Hindlimb muscle (tissue), 1 donor: ENCODE measurements at regions not wholly inside any gene's neighbourhood (a gene's known extent, or its start where the extent isn't known, plus 50 kb on each side); places are given as distances from the start of the nearest gene placed in this dataset.
"Not testable (repeated sequence)": the region's sequence is repeated elsewhere in the genome, so short reads cannot be mapped to it uniquely, and the experiment has no call there.

ENCODE experiments used
- DNase-seq: peaks from one replicate; pipeline ENCODE4 v3.0.0-alpha.2; 2013

DNA sequence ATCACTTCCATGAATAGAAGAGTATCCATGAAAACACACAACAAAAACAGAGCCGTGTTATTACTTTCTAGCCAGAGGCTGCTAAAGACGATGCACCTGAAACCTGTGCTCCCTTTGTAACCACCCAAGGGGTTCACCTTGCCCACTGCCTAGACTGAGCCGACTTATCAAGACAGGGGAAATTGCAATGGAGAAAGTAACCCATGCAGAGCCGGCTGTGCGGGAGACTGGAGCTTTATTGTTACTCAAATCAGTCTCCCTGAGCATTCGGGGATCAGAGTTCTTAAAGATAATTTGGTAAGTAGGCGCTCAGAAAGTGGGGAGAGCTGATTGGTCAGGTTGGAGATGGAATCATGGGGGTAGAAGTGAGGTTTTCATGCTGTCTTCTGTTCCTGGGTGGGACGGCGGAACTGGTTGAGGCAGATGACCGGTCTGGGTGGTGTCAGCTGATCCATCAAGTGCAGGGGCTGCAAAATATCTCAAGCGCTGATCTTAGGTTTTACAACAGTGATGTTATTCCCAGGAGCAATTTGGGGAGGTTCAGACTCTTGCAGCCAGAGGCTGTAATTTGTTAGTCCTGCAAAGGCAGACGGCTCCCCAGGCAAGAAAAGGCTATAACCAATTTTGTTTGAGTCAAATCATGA, 366.6 kb downstream of the PREX1 start:
- DNase-seq: no peak

DNA sequence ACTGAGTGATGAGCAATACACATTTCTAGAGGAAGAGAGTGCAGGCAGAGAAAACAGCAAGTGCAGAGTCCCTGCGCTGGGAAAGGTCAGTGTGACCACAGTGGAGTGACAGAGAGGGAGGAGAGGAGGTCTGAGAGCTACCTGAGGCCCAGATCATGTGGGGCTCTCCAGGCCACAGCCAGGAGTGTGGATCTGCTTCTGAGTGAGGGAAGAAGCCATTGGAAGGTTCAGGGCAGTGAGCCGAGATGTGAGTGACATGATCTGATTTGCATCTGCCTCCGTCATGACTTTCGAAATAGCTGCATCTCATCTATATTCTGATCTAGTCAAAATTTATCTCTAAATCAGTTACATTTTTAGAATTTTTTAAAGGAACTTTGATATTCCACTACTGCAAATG, 367.1 kb downstream of the PREX1 start:
- no peak for DNase-seq

DNA sequence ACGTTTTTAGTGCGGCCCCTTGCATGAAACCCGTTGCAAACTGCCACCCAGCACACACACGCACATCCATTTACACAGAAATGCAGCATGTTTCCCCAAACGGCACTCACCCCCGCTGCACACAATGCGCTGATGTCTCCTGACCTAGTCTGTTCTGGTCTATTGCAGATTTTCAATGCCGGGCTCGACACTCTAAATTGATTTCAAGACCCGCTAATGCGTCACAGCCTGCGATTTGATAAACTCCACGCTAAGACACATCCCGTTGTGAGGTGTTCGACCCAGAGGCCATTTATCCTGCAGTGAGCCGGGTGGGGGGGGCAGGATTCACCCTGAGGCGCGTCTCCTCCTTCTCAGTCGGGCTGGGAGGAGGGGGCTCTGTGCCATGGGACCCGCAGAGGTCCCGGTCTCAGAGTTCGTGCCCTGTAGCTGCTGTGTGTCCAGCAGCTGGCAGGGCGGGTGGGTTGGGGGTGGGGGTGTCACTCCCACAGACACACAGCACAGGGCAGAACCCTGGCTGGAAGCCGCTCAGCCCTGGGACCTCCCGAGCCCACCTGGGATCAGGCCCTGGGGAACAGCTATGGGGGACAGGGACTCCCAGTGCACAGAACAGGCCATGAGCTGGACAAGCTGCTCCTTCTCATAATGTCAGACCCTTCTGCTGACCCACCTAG, 367.9 kb downstream of the PREX1 start:
- no peak for DNase-seq

DNA sequence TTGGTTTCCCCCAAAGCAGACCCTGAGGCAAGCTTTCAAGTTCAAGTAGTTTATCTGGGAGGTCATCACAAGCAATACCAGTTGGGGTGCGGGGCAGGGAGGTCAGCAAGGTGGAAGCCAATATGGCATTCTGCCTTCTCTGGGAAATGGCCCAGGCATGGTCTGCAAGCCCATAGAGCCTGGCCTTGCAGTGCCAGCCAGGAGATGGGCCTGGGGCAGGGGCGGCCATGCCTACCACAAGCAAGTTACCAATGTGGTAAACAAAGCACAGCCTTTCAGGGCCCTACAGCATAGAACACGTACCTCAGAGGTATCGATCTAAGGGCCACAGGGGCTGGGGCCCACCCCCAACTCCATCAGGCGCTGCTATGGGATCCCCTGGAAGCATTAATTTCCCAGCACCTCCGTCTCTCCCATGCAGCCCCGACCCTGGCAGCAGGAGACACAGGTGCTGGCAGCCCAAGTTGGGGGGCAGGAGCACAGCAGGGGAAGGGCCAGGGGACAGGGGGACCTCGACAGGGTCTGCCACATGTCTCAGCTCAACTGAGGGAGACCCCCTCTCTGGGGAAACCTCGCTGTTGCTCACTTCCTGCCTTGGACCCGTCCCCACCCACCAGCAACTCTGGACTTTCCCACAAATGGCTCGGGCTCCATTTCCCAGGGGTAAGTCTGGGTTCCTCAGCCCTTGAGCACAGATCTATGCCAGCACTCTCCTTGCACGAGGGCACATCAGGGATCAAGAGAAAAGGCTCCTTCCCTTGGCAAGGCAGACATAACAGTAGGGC, 369.0 kb downstream of the PREX1 start:
- no peak for DNase-seq

DNA sequence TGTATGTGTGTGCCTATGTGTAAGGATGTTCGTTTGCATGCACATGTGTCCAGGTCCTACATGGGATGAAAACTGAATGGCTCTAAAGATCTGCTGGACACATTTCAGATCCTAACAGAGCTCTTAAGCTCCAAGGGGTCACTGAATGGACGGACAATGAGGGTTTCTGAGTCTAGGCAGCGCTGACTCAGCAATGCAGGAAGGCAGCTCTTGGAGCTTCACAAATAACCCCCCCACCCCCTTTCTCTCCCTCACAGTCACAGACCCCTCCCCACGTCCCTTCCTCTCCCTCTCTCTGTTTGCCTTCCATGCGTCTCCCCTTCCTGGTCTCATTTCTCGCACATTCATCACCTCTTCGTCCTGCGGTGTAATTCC, 369.8 kb downstream of the PREX1 start:
- DNase-seq: no peak

DNA sequence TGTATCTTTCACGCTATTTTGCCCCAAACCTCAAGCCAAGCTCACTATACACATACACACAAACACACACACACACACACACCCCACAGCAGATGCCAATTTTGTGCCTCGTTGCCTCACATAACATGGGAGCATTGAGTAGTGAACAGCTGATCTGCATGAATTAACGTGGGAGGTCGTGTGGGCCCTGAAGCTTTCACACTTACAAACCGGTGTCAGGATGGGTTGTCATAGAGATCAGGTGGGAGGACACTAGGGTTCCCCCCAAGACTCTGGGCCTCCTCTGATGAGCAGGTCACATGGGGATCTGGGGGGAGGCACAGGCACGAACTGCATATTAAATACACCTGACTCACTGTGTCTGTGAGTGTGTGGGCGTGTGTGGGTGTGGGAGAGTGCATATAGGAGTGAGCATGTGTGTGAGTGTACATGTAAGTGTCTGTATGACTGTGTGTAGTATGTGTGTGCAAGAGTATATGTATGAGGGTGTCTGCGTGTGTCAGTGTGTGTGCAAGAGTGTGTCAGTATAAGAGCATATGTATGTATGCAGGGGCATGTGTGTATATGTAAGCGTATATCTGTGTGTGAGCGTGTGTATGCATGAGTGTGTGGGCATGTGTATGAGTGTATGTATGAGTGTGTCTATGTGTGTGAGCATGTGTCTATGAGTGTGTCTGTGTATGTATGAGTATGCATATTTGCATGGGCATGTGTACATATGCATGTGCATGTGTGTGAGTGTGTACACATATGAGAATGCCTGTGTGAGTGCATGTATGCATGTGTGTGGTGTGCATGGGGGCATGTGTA, 370.4 kb downstream of the PREX1 start:
- no peak for DNase-seq

DNA sequence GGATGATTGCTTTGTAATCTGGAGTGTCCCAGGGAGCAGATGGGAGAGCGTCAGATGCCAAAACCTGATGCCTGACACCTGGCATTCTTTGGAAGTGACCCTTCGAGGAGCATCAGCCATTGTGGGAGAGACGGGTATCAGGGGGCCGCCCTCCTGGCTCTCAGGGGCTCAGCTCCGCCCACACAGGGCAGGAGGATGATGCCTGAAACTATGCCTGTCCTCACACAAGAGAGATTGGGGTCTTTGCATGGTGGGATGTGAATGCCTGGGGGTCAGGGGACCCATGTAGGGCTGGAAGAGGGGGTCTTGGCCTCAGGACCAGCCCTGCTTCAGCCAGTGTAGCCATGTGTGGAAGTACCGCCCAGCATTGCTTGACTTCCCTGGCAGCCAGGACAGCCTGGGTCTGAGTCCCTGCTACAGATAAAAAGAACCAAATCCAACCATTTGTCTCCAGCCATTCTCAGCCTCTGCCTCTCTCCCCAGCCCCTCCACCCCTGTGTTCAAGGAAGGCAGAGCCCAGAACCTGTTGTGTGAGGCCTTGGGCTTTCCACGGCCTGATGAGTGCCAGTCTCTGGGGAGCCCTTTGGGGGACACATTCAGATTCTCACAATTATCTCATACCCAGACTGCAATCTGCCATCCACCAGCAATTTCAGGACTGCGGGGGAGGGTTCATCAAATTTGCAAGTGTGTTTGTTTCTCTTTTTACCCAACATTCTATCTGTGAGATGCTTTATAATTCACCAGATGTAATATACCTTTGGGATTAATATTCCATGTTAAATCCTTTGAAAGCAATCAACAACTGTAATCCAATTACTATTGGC, 371.2 kb downstream of the PREX1 start:
- DNase-seq: no peak

DNA sequence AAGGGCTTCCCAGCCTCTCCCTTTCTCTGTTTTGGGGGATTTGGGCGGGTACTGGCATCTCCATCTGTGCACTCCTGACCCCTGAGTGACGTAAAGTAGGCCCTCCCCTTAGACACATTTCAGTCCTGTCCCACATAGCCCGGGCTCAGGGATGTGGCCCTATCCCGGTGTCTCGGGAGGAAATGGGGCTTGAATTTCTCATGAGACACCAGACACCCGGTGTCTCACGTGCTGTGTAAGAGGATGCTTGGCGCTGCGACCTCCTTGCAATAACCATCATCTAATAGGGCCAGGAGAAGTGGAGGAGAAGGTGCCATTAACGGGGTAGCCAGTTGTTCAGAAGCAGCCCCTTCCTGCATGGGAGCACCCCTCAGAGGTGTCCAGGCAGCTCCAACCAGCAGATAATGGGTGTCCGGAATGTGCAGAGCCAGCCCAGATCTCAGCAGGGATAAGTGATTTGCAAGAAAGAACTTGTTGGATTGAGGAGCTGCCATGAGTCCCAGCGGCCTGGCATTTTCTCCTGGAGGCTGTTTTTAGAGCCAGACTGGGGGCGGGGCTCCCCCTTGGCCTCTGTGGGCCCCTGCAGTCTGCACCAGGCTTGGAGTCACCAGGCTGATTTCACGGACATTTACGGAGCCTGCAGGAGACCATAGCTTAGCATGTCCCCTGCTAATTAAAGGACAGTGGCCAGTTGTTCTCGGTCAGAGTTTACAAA, 372.0 kb downstream of the PREX1 start:
- DNase-seq: no peak

DNA sequence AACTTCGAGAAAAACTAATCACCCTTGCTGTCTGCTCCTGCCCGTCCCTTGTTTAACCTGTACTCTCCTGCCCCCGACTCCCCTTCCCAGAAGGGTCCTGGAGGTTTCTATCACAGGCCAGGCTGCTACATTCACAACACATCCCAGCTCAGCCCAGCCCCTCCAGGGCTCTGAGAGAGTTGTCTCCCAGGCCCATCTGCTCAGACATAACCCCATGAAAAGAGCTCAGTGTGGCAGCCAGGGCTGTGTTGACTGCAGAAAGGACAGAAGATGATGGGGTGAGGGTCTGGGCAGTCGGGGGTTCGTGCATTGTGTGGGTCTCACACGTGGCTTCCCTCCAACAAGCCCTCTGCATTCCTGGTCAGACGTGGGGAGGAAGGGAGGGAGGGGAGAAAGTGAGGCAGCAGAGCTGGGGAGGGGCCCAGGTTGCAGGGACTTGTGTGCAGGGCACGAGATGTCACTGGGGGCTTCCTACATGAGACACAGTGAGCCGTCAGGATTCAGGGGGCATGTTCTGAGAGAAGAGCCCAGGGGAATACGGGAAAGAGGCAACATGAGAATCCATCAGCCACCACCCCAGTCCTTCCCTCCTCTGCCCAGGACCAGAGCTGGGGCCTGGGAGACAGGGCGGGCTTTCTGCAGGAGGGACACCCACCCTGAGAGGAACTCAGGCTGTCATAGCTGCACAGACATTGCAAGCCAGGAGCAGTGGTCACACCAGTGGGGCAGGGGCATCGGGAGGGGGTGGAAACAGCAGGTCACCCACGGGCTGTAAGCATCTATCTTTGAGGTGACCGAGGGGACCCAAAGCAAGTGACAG, 372.9 kb downstream of the PREX1 start:
- no peak for DNase-seq

DNA sequence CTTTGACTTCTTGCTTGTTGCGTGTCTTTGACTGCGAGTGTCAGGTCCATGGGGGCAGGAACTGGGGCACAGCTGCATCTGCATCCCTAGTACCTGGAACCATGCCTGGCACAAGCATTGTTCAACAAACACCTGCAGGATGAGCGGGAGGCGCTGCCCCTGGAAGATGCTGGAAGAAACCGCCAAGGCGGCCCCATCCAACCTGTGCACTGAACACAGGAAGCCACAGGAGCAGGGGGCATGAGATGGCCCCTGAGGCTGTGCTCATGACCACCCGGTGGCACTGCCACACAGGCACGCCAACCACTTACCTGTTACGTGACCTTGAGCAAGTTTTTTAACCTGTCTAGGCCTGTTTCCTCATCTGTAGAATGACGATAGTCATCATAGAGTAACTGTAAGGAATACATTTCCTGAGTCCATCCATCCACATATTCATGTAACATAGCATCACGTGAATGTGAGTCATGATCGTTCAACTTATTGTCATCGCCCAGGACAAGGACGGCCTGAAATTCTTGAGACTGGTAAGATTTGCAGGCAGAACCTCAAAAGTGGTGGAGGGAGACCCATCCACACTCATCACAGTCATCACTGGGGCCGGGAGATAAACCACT, 374.2 kb downstream of the PREX1 start:
- no peak for DNase-seq

DNA sequence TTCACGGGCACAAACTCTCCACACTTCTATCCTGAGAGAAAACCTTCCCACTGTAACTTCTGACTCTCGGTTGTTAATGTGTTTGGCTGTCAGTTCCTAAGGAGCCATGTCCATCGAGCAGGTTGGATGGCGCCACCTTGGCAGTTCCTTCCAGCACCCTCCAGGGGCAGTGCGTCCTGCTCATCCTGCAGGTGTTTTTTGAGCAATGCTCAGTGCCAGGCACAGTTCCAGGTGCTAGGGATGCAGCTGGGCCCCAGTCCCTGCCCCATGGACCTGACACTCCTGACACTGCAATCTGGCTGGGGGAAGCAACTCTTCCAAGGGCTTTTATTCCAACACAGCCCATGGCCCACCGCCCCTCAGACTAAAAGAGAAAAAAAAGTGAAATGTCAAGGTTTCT, 376.4 kb downstream of the PREX1 start:
- no peak for DNase-seq

DNA sequence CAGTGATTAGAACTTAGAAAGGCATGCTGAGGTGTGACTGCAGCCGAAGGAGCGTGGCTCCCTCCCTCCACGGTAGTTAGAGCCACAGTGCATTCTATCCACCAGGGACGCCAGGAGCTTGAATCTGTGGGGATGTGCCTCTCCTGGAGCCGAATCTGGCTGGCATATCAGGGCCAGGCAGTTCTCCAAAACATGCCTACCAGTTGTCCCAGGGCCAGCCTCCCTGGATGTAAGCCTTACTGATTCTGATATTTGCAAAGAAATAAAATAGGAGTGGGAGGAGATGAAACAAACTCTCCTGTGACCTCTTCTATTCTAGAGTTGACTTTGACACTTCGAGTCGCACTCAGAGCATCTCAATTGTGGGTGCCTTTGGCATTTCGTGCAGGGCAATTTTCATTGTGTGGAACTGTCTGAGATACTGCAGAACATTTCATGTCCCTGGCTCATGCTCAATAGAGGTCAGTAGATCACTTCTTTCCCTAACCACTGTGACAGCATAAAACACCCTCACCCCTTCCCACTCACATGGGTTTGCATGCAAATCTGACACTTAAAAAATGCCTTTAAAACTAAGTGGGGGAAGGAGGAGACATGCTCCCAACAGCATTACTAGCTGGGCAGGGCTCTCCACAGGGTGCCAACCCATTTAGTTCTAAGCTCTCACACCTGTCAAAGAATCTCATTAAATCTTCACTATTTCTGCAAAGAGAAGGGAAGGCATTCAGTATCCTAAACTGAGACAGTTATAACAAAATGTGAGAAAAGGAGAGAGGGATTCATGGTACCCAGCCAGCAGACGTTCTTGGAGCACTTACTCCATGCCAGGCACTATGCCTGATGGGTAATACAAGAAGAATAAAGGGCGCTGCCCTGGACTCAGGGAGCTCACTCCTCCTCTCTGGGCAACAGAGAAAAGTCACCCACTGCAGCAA, 378.9 kb downstream of the PREX1 start:
- DNase-seq: no peak

DNA sequence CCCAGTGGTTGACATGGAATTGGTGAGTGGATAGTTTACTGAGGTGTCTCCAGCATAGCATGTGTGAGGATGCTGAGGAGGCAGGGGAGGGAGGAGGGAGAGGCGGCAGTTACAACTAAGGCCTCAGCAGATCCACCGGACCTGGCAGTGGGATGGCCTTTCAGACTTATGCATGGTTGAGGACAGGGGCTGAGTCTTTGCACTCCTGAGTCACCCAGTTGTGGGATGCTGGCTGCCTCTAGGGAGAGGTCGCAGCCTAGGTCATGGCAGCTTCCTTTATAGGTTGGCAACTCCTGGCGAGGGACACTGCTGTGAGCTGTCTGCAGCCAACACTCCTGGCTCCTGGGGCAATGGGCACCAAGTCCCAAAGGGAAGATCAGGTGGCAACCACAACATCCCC, 380.3 kb downstream of the PREX1 start:
- DNase-seq: no peak

DNA sequence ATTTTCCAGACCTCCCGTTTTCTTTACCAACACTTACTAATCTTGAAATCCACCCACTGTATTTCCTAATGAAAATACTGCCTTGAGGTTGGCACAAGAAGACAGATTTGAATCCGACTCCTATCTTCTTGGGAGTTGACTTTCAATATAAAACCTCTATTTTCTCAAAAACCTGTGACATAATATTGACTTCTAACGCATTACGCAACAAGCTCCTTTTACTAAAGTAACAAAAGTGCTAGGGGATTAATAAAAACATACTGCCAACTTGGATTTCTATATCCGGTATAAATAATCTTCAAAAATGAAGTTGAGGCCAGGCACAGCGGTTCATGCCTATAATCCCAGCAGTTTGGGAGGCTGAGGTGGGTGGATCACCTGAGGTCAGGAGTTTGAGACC, 382.0 kb downstream of the PREX1 start:
- DNase-seq: no peak

DNA sequence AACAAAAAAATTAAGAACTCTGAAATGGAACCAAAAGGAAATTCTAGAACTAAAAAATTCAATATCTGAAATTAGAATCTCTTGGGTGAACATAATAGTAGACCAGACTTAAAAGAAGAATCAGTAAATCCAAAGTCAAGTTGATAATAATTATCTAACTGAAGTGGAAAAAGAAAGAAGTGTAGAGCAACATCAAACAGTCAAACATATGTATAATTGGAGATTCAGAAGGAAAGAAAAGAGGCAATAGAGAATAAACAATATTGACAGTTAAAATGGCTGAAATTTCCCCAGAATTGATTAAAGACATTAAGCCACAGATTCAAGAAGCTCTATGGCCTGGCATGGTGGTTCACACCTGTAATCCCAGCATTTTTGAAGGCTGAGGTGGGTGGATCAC, 383.6 kb downstream of the PREX1 start:
- DNase-seq: no peak

DNA sequence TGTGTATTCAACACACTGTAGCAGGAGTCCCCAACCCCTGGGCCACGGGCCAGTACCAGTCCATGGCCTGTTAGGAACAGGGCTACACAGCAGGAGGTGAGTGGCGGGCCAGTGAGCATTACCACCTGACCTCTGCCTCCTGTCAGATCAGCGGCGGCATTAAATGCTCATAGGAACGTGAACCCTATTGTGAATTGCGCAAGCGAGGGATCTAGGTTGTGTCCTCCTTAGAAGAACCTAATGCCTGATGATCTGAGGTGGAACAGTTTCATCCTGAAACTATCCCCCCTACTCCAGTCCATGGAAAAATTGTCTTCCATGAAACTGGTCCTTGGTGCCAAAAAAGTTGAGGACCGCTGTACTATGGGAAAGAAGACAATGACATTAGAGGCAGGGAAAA, 386.9 kb downstream of the PREX1 start:
- no peak for DNase-seq

DNA sequence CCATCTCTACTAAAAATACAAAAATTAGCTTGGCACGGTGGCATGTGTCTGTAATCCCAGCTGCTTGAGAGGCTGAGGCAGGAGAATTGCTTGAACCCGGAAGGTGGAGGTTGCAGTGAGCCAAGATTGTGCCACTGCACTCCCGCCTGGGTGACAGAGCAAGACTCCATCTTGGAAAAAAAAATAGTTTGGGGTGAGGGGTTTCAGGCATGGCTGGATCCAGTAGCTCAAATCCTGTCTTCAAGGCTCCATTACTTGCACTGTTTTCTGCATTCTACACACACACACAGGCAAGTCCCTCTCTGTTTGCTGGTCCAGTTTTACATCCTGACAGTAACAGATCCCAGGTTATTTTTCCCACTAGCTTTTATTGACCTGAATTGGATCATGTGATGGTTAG, 387.5 kb downstream of the PREX1 start:
- not testable (repeated sequence) for DNase-seq

DNA sequence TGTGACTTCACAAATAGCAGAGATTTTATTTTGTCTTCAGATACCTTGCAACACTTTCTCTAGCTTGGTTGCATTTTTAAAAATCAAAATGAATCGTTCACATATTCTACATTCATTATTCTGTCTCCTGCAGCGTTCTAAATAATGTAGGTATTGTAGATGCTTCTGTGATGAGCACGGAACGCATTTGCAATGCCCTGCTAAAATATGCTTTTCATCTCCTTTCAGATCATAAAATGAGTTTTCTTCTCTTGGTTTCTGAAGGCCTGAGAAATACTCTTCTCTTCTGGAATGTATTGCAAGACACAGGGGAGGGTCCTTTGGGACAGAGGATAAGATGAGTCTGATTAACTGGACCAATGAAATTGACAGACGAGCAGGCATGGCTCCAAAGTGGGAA, 390.7 kb downstream of the PREX1 start:
- DNase-seq: no peak

DNA sequence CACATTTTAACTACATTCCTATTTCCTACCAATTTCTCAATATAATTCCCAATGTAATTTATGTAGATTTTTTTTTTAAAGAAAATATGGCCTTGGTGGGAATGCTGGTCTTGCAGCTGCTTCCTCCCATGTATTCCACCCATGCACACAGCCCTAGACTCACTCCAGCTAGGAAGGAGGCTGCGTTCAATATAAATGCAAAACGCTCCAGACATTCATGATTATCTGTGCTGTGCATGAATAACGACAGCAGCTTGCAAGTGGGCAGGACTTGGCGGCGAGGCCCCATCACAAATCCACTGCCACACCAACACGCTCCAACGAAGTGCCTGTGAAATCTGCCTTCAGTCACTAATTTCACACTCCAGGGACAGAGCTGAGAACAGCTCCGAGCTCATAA, 391.2 kb downstream of the PREX1 start:
- not testable (repeated sequence) for DNase-seq
